PFSK-1 (cell line): ENCODE measurements at regions not wholly inside any gene's neighbourhood (a gene's known extent, or its start where the extent isn't known, plus 50 kb on each side); places are given as distances from the start of the nearest gene placed in this dataset.

Source experiments
- FOXP2 ChIP-seq: optimal IDR thresholded peaks from 2 replicates; pipeline ENCODE3; 2011; ENCODE audit warnings: borderline replicate concordance, control low read depth, inconsistent platforms; ENCODE audit not compliant: insufficient read depth; ENCODE audit errors: extremely low read length, extremely low read depth
- POLR2AphosphoS5 ChIP-seq: IDR thresholded peaks from 2 replicates; pipeline ENCODE4 v1.6.1; 2012; ENCODE audit warnings: low read depth, mild to moderate bottlenecking, control low read depth, low read length, moderate library complexity
- REST ChIP-seq, 2 experiments: IDR thresholded peaks; 2 replicates each; pipeline versions ENCODE4 v1.6.1 to v1.8.0; 2011 to 2012; ENCODE audit warnings: low read depth in 2 of 2, low read length in 2 of 2, control low read depth in 1 of 2, inconsistent platforms in 1 of 2, mild to moderate bottlenecking in 1 of 2, moderate library complexity in 1 of 2; ENCODE audit not compliant: insufficient read depth in 1 of 2
- SIN3A ChIP-seq: IDR thresholded peaks from 2 replicates; pipeline ENCODE4 v1.6.1; 2012; ENCODE audit warnings: mild to moderate bottlenecking, low read length, moderate library complexity, borderline replicate concordance; ENCODE audit not compliant: insufficient read depth
- TAF1 ChIP-seq: IDR thresholded peaks from 2 replicates; pipeline ENCODE4 v1.6.1; 2012; ENCODE audit warnings: low read length, control low read depth, borderline replicate concordance; ENCODE audit not compliant: insufficient read depth

DNA sequence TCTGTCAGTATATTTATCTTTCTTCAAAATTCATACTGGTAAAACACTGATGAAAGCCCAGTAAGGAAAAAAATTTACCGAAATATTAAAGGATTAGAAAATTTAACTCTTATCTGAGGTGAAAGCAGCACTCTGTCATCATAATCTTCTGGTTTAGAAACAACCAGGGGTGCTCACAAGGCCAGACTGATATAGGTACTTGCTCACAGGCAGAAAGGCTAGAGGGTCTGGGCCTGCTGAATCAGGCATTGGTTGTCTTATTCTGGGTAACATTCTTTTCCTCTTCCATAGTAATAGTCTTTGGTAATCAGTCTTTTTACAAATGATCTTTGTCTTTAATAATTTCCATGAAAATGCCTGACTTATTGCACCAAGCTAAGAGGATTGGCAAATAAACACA is 221.4 kb upstream of the TFPI start:
- TF ChIP-seq POLR2AphosphoS5 (no peak), FOXP2 (no peak), SIN3A (no peak), TAF1 (no peak), REST (IDR thresholded peaks at IDR 0.05; ENCODE audit: insufficient read depth in 1 of 2, low read depth in 2 of 2, low read length in 2 of 2) (no peak)

- no peak for TF ChIP-seq REST (IDR thresholded peaks at IDR 0.05; ENCODE audit: insufficient read depth in 1 of 2, low read depth in 2 of 2, low read length in 2 of 2)
These were observed 228.1 kb upstream of the TFPI start for GRCh38 chr2:187782301-187782700.

- no peak for TF ChIP-seq TAF1
These were observed 229.2 kb upstream of the TFPI start for GRCh38 chr2:187783446-187783845.

GRCh38 chr2:187799601-187800000 is 245.4 kb upstream of the TFPI start:
- TF ChIP-seq TAF1 (no peak), FOXP2 (no peak), POLR2AphosphoS5 (no peak), REST (IDR thresholded peaks at IDR 0.05; ENCODE audit: insufficient read depth in 1 of 2, low read depth in 2 of 2, low read length in 2 of 2) (no peak)

DNA sequence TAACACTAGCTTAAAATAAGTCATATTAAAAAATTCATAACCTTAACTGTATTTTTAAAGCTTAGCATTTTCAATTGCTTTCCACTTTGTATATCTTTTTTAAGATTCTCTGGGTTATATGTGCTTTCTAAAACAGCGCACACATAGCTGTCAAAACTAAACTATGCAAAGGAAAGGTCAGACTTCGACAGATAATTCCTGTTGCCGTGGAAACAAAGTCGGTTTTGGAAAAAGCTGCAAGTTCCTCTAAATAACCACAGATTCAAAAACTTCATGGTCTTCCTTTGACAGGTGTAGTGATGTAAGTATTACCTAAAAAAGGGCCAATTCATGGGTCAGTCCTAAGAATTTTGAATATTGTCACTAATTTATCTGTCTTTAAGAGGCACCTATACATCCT is 249.6 kb upstream of the TFPI start:
- TF ChIP-seq FOXP2 = no peak
- TF ChIP-seq REST (IDR thresholded peaks at IDR 0.05; ENCODE audit: insufficient read depth in 1 of 2, low read depth in 2 of 2, low read length in 2 of 2) = no peak
- TF ChIP-seq SIN3A = no peak
- TF ChIP-seq TAF1 = no peak
- no peak for TF ChIP-seq POLR2AphosphoS5

- TF ChIP-seq FOXP2 (no peak), POLR2AphosphoS5 (no peak), SIN3A (no peak), REST (IDR thresholded peaks at IDR 0.05; ENCODE audit: insufficient read depth in 1 of 2, low read depth in 2 of 2, low read length in 2 of 2) (no peak), TAF1 (no peak)
These were observed 260.9 kb upstream of the TFPI start for GRCh38 chr2:187815113-187815512.
